CD8-positive, alpha-beta memory T cell (primary cell): ENCODE measurements at regions not wholly inside any gene's neighbourhood (a gene's known extent, or its start where the extent isn't known, plus 50 kb on each side); places are given as distances from the start of the nearest gene placed in this dataset.

Experiments used
- CTCF ChIA-PET: fragments of 350-600 bp; sonication (Branson Sonifier 250); formaldehyde crosslinking; loops from one replicate; lab custom pipeline; 2021; ENCODE audit warnings: antibody characterized with exemption; lab: Charles Lee
- POLR2A ChIA-PET: fragments of 350-600 bp; sonication (Branson Sonifier 250); formaldehyde crosslinking; loops from one replicate; lab custom pipeline; 2021; ENCODE audit warnings: antibody characterized with exemption; lab: Charles Lee
- DNase-seq, 5 donors: peaks; one replicate each; pipeline versions ENCODE4 v3.0.0 to v3.0.0-alpha.2; 2020 to 2022; ENCODE audit warnings: mixed read lengths in 1 of 5
- H3K27ac ChIP-seq: one replicate; pipeline ENCODE4 v1.7.0; 2013; ENCODE audit warnings: low read depth, mild to moderate bottlenecking, low read length, moderate library complexity
- H3K27me3 ChIP-seq: 2 replicates; pipeline ENCODE4 v1.7.0; 2013; ENCODE audit warnings: low read length, mild to moderate bottlenecking; ENCODE audit not compliant: insufficient read depth, poor library complexity, severe bottlenecking
- H3K36me3 ChIP-seq: 2 replicates; pipeline ENCODE4 v1.7.0; 2013; ENCODE audit warnings: mild to moderate bottlenecking, low read length, moderate library complexity; ENCODE audit not compliant: insufficient read depth
- H3K4me1 ChIP-seq: 2 replicates; pipeline ENCODE4 v1.7.0; 2013; ENCODE audit warnings: mild to moderate bottlenecking, low read length, moderate library complexity; ENCODE audit not compliant: insufficient read depth
- H3K4me3 ChIP-seq: 2 replicates; pipeline ENCODE4 v1.7.0; 2013; ENCODE audit warnings: mild to moderate bottlenecking, low read length
- H3K9me3 ChIP-seq: 2 replicates; pipeline ENCODE4 v1.7.0; 2013; ENCODE audit warnings: mild to moderate bottlenecking, low read length
- H3K27ac Mint-ChIP-seq, 8 donors: one replicate each; pipeline ENCODE4 v1.8.0; 2020 to 2021; ENCODE audit warnings: mixed read lengths in 8 of 8, mild to moderate bottlenecking in 6 of 8, inconsistent platforms in 3 of 8, moderate library complexity in 3 of 8
- H3K27me3 Mint-ChIP-seq, 2 donors: one replicate each; pipeline ENCODE4 v1.8.0; 2020 to 2021; ENCODE audit warnings: mixed read lengths in 2 of 2, mild to moderate bottlenecking in 1 of 2, moderate library complexity in 1 of 2
- H3K36me3 Mint-ChIP-seq, 3 donors: one replicate each; pipeline ENCODE4 v1.8.0; 2020 to 2021; ENCODE audit warnings: mixed read lengths in 3 of 3, inconsistent platforms in 1 of 3, mild to moderate bottlenecking in 1 of 3
- H3K4me1 Mint-ChIP-seq, 3 donors: one replicate each; pipeline ENCODE4 v1.8.0; 2020 to 2021; ENCODE audit warnings: mixed read lengths in 3 of 3, inconsistent platforms in 1 of 3, mild to moderate bottlenecking in 1 of 3
- H3K4me3 Mint-ChIP-seq, 7 donors: one replicate each; pipeline ENCODE4 v1.8.0; 2020 to 2021; ENCODE audit warnings: mixed read lengths in 7 of 7, mild to moderate bottlenecking in 6 of 7, moderate library complexity in 4 of 7, inconsistent platforms in 2 of 7
- H3K9me3 Mint-ChIP-seq, 5 donors: one replicate each; pipeline ENCODE4 v1.8.0; 2020 to 2022; ENCODE audit warnings: mixed read lengths in 5 of 5, mild to moderate bottlenecking in 3 of 5, moderate library complexity in 2 of 5, inconsistent platforms in 1 of 5

DNA sequence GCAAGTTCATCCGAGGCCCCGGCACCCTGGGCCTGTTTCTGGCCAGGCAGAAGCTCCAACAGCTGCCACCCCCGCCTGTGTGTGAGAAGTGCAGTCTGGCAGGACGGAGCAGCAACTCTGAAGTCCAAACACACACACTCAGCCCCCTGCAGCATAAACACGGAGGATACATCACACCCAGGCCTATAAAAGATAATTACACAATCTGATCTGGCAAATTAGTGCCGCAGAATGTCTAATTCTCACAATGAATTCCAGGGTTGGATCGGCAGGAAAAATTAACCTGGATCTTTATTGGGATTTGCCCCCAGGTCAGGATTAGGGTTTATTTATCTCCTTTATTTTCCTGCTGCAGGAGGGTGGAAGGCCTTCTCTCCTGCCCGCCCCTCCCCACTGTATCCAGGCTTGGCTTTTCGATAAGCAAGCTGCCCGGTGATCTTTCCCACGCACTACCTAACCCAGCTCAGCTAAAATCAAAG is 311.4 kb downstream of the SOX9 start:
- H3K36me3 ChIP-seq, result no peaks in the 10 kb centered on the region
- POLR2A ChIA-PET, result no interaction called here
- H3K4me3 ChIP-seq, result no peak overlapping the region
- H3K36me3 Mint-ChIP-seq, result no peaks in the 10 kb centered on the region
- no peak overlapping the region for H3K4me3 Mint-ChIP-seq
- H3K27ac ChIP-seq, result no peak overlapping the region
- H3K4me1 Mint-ChIP-seq, result no peaks in the 10 kb centered on the region
- CTCF ChIA-PET, result no interaction called here
- H3K27me3 Mint-ChIP-seq, result peaks cover 0 to 4% of the 10 kb centered on the region in 2 donors
- H3K9me3 Mint-ChIP-seq, result no peaks in the 10 kb centered on the region
- H3K27me3 ChIP-seq, result no peaks in the 10 kb centered on the region
- H3K4me1 ChIP-seq, result no peaks in the 10 kb centered on the region
- no peak for DNase-seq
- no peaks in the 10 kb centered on the region for H3K9me3 ChIP-seq
- no peak overlapping the region for H3K27ac Mint-ChIP-seq

GRCh38 chr17:72432881-72433280 is 312.1 kb downstream of the SOX9 start:
- CTCF ChIA-PET, result no interaction called here
- Mint-ChIP-seq H3K9me3 (no peaks in the 10 kb centered on the region), H3K27ac (no peak overlapping the region), H3K4me3 (no peak overlapping the region), H3K36me3 (no peaks in the 10 kb centered on the region), H3K27me3 (peaks cover 0 to 4% of the 10 kb centered on the region in 2 donors), H3K4me1 (no peaks in the 10 kb centered on the region)
- no peak overlapping the region for H3K27ac ChIP-seq
- H3K4me3 ChIP-seq, result no peak overlapping the region
- no peaks in the 10 kb centered on the region for H3K36me3 ChIP-seq
- POLR2A ChIA-PET, result no interaction called here
- DNase-seq, result no peak
- H3K9me3 ChIP-seq, result no peaks in the 10 kb centered on the region
- H3K27me3 ChIP-seq, result no peaks in the 10 kb centered on the region
- no peaks in the 10 kb centered on the region for H3K4me1 ChIP-seq

GRCh38 chr17:72433797-72434196 is 313.0 kb downstream of the SOX9 start:
- Histone ChIP-seq H3K36me3 (no peaks in the 10 kb centered on the region), H3K27me3 (no peaks in the 10 kb centered on the region), H3K4me3 (no peak overlapping the region), H3K27ac (no peak overlapping the region), H3K9me3 (no peaks in the 10 kb centered on the region), H3K4me1 (no peaks in the 10 kb centered on the region)
- CTCF ChIA-PET, result no interaction called here
- Mint-ChIP-seq H3K9me3 (no peaks in the 10 kb centered on the region), H3K27me3 (peaks cover 0 to 4% of the 10 kb centered on the region in 2 donors), H3K27ac (no peak overlapping the region), H3K4me1 (no peaks in the 10 kb centered on the region), H3K36me3 (no peaks in the 10 kb centered on the region), H3K4me3 (no peak overlapping the region)
- no peak for DNase-seq
- POLR2A ChIA-PET, result no interaction called here

DNA sequence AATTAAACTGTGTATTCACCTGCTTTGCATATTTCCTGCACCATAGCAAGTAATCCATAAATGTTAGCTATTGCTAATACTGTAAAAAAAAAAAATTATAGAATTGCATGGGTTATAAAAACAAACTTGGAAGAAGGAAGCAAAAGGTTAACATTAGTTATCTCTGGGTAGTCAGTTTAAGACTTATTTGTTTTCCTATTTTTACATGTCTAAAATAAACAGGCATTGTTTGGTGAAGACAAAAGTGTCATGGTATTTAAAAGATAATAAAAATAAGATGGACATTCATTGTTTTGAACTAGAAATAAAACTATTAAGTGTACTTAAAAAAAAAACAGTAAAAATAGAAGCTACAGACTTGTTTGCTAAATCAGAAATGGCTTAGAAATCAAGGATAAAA is 313.8 kb downstream of the SOX9 start:
- H3K4me1 Mint-ChIP-seq, result no peaks in the 10 kb centered on the region
- Histone ChIP-seq H3K36me3 (no peaks in the 10 kb centered on the region), H3K27ac (no peak overlapping the region), H3K27me3 (no peaks in the 10 kb centered on the region), H3K9me3 (no peaks in the 10 kb centered on the region), H3K4me1 (no peaks in the 10 kb centered on the region), H3K4me3 (no peak overlapping the region)
- POLR2A ChIA-PET, result no interaction called here
- H3K4me3 Mint-ChIP-seq, result no peak overlapping the region
- H3K36me3 Mint-ChIP-seq, result no peaks in the 10 kb centered on the region
- CTCF ChIA-PET, result no interaction called here
- DNase-seq, result no peak
- no peak overlapping the region for H3K27ac Mint-ChIP-seq
- H3K27me3 Mint-ChIP-seq, result peaks cover 0 to 4% of the 10 kb centered on the region in 2 donors
- no peaks in the 10 kb centered on the region for H3K9me3 Mint-ChIP-seq

GRCh38 chr17:72434991-72435618 is 314.3 kb downstream of the SOX9 start:
- no peaks in the 10 kb centered on the region for H3K9me3 Mint-ChIP-seq
- Histone ChIP-seq H3K36me3 (no peaks in the 10 kb centered on the region), H3K4me3 (no peak overlapping the region), H3K9me3 (no peaks in the 10 kb centered on the region), H3K4me1 (no peaks in the 10 kb centered on the region), H3K27ac (no peak overlapping the region), H3K27me3 (no peaks in the 10 kb centered on the region)
- H3K4me1 Mint-ChIP-seq, result no peaks in the 10 kb centered on the region
- CTCF ChIA-PET, result no interaction called here
- no peak for DNase-seq
- H3K27ac Mint-ChIP-seq, result no peak overlapping the region
- no peak overlapping the region for H3K4me3 Mint-ChIP-seq
- H3K27me3 Mint-ChIP-seq, result peaks cover 3 to 4% of the 10 kb centered on the region in 2 donors
- H3K36me3 Mint-ChIP-seq, result no peaks in the 10 kb centered on the region
- POLR2A ChIA-PET, result no interaction called here

GRCh38 chr17:72438783-72439182 is 318.0 kb downstream of the SOX9 start:
- Histone ChIP-seq H3K27me3 (no peaks in the 10 kb centered on the region), H3K9me3 (no peaks in the 10 kb centered on the region), H3K27ac (no peak overlapping the region), H3K4me3 (no peak overlapping the region), H3K4me1 (no peaks in the 10 kb centered on the region), H3K36me3 (no peaks in the 10 kb centered on the region)
- POLR2A ChIA-PET, result no interaction called here
- CTCF ChIA-PET, result no interaction called here
- Mint-ChIP-seq H3K27ac (no peak overlapping the region), H3K36me3 (no peaks in the 10 kb centered on the region), H3K9me3 (peaks cover 0 to 2% (median 0%) of the 10 kb centered on the region in 5 donors), H3K4me1 (no peaks in the 10 kb centered on the region), H3K27me3 (peaks cover 0 to 5% of the 10 kb centered on the region in 2 donors), H3K4me3 (no peak overlapping the region)
- no peak for DNase-seq

GRCh38 chr17:72439893-72440502 is 319.2 kb downstream of the SOX9 start:
- Mint-ChIP-seq H3K9me3 (peaks cover 0 to 2% (median 0%) of the 10 kb centered on the region in 5 donors), H3K36me3 (no peaks in the 10 kb centered on the region), H3K4me1 (no peaks in the 10 kb centered on the region), H3K27me3 (peaks cover 0 to 5% of the 10 kb centered on the region in 2 donors), H3K27ac (peak overlapping the region in 1 of 8 donors; percentile 33), H3K4me3 (no peak overlapping the region)
- H3K36me3 ChIP-seq, result no peaks in the 10 kb centered on the region
- H3K4me3 ChIP-seq, result no peak overlapping the region
- ChIA-PET CTCF (no interaction called here), POLR2A (no interaction called here)
- H3K27ac ChIP-seq, result no peak overlapping the region
- H3K4me1 ChIP-seq, result no peaks in the 10 kb centered on the region
- no peaks in the 10 kb centered on the region for H3K9me3 ChIP-seq
- no peak for DNase-seq
- no peaks in the 10 kb centered on the region for H3K27me3 ChIP-seq

DNA sequence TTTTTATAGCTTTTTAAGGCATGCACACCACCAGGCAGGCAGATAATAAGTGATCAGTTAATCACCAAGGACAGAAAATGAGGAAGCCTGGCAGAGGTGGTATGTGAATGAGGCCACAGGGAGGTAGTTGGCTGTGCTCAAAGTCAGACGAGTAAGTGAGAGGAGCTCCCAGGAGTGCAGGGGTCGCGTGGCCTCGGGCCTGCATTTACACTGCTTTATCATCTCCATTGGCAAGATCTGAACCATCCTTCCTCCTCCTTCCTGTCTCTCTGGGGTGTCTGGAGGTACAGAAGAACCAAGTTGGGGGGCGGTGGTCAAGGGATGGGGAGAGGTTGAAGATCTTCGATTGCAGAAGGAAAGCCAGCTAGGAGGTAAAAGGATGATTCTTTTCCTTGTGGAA is 320.1 kb downstream of the SOX9 start:
- H3K9me3 ChIP-seq, result no peaks in the 10 kb centered on the region
- POLR2A ChIA-PET, result no interaction called here
- CTCF ChIA-PET, result no interaction called here

More for the DNA sequence above, 320.1 kb downstream of the SOX9 start:
- no peaks in the 10 kb centered on the region for H3K36me3 Mint-ChIP-seq
- no peaks in the 10 kb centered on the region for H3K4me1 Mint-ChIP-seq
- Histone ChIP-seq H3K36me3 (no peaks in the 10 kb centered on the region), H3K4me1 (no peaks in the 10 kb centered on the region), H3K27me3 (no peaks in the 10 kb centered on the region), H3K27ac (no peak overlapping the region), H3K4me3 (no peak overlapping the region)
- peaks cover 0 to 5% of the 10 kb centered on the region in 2 donors for H3K27me3 Mint-ChIP-seq
- no peak for DNase-seq
- peaks cover 0 to 2% (median 0%) of the 10 kb centered on the region in 5 donors for H3K9me3 Mint-ChIP-seq
- H3K4me3 Mint-ChIP-seq, result no peak overlapping the region
- H3K27ac Mint-ChIP-seq, result no peak overlapping the region
